ENCODE measurements at regions not wholly inside any gene's neighbourhood (a gene's known extent, or its start where the extent isn't known, plus 50 kb on each side); places are given as distances from the start of the nearest gene placed in this dataset.

GRCh38 chr7:79854621-79855020 lies 280.0 kb upstream of the GNAI1 start:
- TF ChIP-seq PAX8 (IDR thresholded peaks at IDR 0.05) (no peak), ZZZ3 (IDR thresholded peaks at IDR 0.05; ENCODE audit: control insufficient read depth, insufficient read length, low read depth) (no peak), NRF1 (conservative IDR thresholded peaks at IDR 0.05; ENCODE audit: low read depth, low read length) (no peak), POLR2AphosphoS5 (IDR thresholded peaks at IDR 0.05; ENCODE audit: low read length) (no peak), SKIL (IDR thresholded peaks at IDR 0.05; ENCODE audit: low read depth, poor library complexity, severe bottlenecking) (no peak), CTCF (IDR thresholded peaks at IDR 0.05 in 2 of 3, conservative IDR thresholded peaks at IDR 0.05 in 1 of 3; ENCODE audit: control insufficient read depth in 2 of 3, extremely low read depth in 1 of 3, insufficient read depth in 1 of 3, low read depth in 3 of 3, low read length in 3 of 3) (no peak), POU2F2 (IDR thresholded peaks at IDR 0.05; ENCODE audit: borderline replicate concordance, low read depth, low read length) (no peak), CHD1 (IDR thresholded peaks at IDR 0.05; ENCODE audit: low read depth, low read length) (no peak), PML (IDR thresholded peaks at IDR 0.05; ENCODE audit: low read length) (no peak), PRDM15 (CRISPR knock-in tag; IDR thresholded peaks at IDR 0.05) (no peak), CEBPB (IDR thresholded peaks at IDR 0.05; ENCODE audit: borderline replicate concordance in 1 of 2, low read depth in 2 of 2, low read length in 2 of 2) (no peak)
